Esophagus mucosa (tissue), 1 donor: ENCODE measurements at regions not wholly inside any gene's neighbourhood (a gene's known extent, or its start where the extent isn't known, plus 50 kb on each side); places are given as distances from the start of the nearest gene placed in this dataset.
A peak's percentile ranks its signal among the peaks of the same experiment; 100 is the strongest.

Source experiments
- ATAC-seq: fragments of 200-7000 bp; cut with Tn5 transposase; one replicate; pipeline ENCODE4 v1.9.1; 2020
- donor health status: DM: yes; HTN: yes; CAD: no.

DNA sequence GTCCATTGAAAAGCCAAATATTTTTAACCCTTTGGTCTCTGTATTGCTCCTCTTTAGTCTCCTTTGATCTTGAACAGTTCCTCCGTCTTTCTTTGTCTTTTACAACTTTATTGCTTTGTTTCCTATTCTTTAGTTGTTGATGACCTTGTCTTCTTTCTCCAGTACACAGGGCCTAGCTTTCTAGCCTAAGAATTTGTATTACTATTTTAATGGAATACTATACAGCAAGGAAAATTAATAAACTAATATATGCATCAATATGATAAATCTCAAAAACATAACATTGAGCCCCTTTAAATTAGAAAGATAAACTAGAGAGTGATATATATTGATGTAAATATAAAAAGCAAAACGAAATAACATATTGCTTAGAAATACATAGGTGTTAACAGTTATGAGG, 88.7 kb downstream of the NR1D2 start:
- no peak for ATAC-seq

DNA sequence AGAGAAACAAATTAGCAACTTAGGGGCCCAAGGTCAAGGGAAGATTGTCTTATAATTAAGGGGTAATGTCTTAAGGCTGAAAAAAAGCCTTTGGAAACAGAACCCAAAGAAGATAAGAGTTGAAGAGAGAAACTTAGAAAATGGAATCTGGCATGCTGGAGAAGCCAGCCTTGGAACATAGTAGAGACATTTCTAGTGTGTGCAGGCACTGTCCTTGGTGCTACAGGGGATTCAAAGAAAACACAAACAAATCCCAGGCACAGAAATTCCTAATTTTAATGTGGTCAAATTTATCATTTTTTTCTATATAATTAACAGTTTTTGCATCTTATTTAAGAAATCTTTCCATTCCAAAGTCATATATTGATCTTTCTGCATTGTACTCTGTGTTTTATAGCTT, 89.4 kb downstream of the NR1D2 start:
- no peak for ATAC-seq

- ATAC-seq: no peak
These were observed 92.9 kb downstream of the NR1D2 start for GRCh38 chr3:24037971-24038370.

- no peak for ATAC-seq
These were observed 95.2 kb downstream of the NR1D2 start for GRCh38 chr3:24040311-24040710.

GRCh38 chr3:24042174-24043059, 97.3 kb downstream of the NR1D2 start:
- peak; percentile 28 for ATAC-seq

DNA sequence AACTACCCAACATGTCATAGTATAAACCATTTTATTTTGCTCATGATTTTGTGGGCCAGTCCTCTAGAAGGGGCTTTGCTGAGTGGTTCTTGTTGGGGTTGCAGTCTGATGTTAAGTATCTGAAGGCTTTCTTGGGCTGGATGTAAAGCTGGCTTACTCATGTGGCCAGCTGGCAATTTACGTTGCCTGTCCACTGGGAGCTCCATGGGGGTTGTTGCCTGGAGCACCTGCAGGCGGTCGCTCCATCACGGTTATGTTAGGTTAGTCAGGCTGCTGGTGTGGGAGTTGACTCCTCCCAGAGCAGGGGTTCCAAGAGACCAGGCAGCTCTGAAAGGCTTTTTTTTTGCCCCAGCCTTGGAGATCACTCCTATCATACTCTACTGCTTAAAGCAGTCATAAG, 98.1 kb downstream of the NR1D2 start:
- ATAC-seq: no peak

- ATAC-seq: no peak
These were observed 98.9 kb downstream of the NR1D2 start for GRCh38 chr3:24043985-24044384.

DNA sequence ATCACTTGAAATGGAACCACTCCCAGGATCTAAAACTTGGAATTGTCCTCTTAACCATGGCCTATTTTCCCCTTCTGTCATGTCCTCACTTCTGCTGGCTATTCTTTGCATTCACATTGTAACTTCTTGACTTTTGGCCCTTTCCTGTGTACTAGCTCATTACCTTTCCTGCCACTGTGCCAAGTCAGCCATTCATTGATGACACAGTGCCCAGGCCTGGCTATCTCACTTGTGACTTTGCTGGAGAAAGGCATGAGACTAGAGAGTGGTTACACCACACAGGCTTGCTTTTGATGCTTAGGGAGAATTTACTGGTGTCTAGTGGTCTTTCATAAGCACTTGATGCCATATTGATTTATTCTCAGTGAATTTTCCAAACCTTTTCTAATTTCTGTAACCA, 101.1 kb downstream of the NR1D2 start:
- no peak for ATAC-seq

- ATAC-seq: no peak
These were observed 102.4 kb downstream of the NR1D2 start for GRCh38 chr3:24047513-24047912.

DNA sequence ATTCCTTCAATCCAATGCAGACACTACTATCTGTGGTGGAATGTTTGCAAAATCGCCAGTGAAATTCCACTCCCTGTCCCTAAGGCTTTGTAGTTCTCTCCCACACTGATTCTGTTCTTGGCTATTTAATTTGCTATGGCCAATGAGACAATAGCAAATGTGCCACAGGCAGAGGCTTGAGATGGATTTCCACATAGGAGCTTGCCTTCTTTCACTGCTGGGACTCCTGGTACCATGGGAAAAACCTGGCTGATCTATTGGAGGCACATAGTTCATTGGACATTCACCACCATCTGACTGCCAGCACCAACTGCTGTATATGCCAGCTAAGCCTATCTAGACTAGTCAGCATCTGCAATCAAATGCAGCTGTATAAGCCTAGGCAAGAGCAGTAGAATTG, 103.8 kb downstream of the NR1D2 start:
- ATAC-seq: peak; percentile 79

GRCh38 chr3:24052446-24052845, 107.4 kb downstream of the NR1D2 start:
- ATAC-seq: no peak

DNA sequence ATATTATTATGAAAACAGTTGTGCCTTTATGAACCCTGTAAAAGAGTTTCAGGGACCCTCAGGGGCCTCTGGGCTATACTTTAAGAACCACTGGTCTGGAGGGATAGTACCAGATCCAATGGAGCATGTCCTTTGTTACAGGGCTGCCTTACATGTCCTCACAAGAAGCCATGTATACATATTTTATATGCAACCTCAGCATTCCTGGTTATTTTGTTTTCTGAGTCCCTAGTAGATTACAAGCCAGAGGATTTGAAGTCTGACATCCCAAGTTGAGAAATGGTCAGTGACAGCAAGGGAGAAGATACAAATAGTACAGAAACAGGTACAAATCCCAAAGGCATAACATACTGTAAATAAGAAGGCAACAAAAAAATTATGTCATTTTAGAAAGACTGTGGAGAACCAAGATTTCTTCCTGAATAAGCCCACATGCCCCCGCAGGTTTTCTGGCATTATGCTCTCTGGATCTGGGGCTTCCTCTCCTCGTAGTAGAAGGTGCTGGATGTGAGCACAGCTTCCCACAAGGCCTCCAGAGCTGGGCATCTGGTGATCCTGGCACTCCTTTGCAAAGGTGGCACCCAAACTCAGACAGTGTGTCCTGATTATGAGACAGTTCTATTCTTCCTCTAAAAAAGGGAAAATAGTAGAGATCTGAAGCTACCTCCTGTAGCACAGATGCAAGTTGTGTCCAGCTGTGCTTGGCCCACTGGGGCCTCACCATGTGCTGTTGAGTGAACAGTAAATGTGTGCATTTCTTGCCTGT, 114.0 kb downstream of the NR1D2 start:
- ATAC-seq: no peak

DNA sequence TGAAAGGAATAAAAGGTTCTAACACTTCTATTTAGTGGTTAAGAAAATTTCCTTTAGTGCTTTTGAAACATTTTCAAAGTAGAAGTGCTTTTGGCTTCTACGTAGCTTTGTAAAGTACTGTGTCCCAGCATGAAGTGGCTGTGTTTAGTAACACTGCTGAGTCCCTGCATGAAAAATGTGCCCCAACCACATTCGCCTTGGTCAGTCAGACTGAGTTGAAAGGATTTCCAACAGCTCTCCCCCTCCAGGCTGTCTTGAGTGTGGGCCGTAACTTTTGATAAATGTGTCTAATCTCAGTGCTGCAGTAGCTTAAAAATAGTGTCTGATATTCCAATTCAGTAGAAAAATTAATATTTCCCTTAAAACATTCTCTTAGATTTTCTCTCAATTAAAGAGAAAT, 115.0 kb downstream of the NR1D2 start:
- ATAC-seq: peak; percentile 80

DNA sequence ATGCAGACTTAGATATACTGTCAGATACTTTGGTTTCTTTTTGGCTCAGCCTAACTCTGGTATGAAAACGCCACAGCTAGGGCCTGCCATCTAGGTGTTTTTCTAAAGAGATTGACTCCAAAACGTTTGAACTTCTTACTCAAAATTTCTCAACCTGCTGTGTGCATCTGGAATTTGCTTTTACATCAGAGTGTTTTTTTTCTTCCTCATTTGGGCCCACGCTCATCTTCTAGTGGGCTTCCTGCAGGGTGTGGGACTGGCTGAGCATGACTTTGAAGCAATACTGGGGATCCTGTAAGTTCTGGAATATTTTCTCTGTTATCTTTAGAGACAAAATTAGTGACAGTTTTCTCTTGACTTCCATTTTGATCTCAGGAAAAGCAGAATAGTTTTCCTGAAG, 117.8 kb downstream of the NR1D2 start:
- ATAC-seq: no peak
